GM21515 (cell line): ENCODE measurements at regions not wholly inside any gene's neighbourhood (a gene's known extent, or its start where the extent isn't known, plus 50 kb on each side); places are given as distances from the start of the nearest gene placed in this dataset.

Source experiments
- ATAC-seq: cut with Tn5 transposase; IDR thresholded peaks from one replicate; pipeline ENCODE4 v1.9.1; 2021; ENCODE audit not compliant: unreplicated experiment

- ATAC-seq: no peak
Measured at GRCh38 chr18:25010623-25011374, 341.2 kb downstream of the ZNF521 start.
